Caco-2 (cell line): ENCODE measurements at regions not wholly inside any gene's neighbourhood (a gene's known extent, or its start where the extent isn't known, plus 50 kb on each side); places are given as distances from the start of the nearest gene placed in this dataset.

Source experiments
- BruUV-seq: library from RNA; stranded (reverse); fragments of 400-500 nt; replicated peaks from 2 replicates; lab custom pipeline; 2021; lab: Mats Ljungman, UMichigan
- CTCF ChIA-PET: fragments of 300-600 bp; sonication (Branson Sonifier 250); formaldehyde crosslinking; loops from one replicate; lab custom pipeline; 2022; ENCODE audit warnings: antibody characterized with exemption; lab: Charles Lee
- POLR2A ChIA-PET: fragments of 300-600 bp; sonication (Branson Sonifier 250); formaldehyde crosslinking; loops from one replicate; lab custom pipeline; 2022; ENCODE audit warnings: antibody characterized with exemption; lab: Charles Lee
- DNase-seq, 2 experiments: peaks; one replicate each; pipeline versions ENCODE4 v3.0.0 to v3.0.0-alpha.2; 2020 to 2022
- H3K27me3 ChIP-seq: replicated peaks from 2 replicates; pipeline ENCODE4 v1.6.0; 2011; ENCODE audit warnings: low read length; ENCODE audit not compliant: control insufficient read depth, insufficient read depth
- H3K36me3 ChIP-seq: 2 replicates; pipeline ENCODE4 v1.5.1; 2011; ENCODE audit warnings: low read length; ENCODE audit not compliant: control insufficient read depth, insufficient read depth
- H3K4me1 ChIP-seq: fragments of 250-450 bp; sonication (Bioruptor Pico); 2 replicates; pipeline ENCODE4 v1.5.1; 2020; ENCODE audit warnings: mild to moderate bottlenecking
- H3K4me3 ChIP-seq: 2 replicates; pipeline ENCODE4 v1.5.1; 2011; ENCODE audit warnings: low read depth, mild to moderate bottlenecking, control low read depth, low read length
- H3K9me3 ChIP-seq: fragments of 250-450 bp; sonication (Bioruptor Pico); 2 replicates; pipeline ENCODE4 v1.5.1; 2020; ENCODE audit warnings: mild to moderate bottlenecking, moderate library complexity
- H3K27ac Mint-ChIP-seq: one replicate; pipeline ENCODE4 v1.8.0; 2022; ENCODE audit warnings: mixed read lengths; ENCODE audit not compliant: unreplicated experiment
- H3K27me3 Mint-ChIP-seq: one replicate; pipeline ENCODE4 v1.8.0; 2022; ENCODE audit warnings: mixed read lengths; ENCODE audit not compliant: insufficient read depth, unreplicated experiment
- H3K36me3 Mint-ChIP-seq: one replicate; pipeline ENCODE4 v1.8.0; 2022; ENCODE audit warnings: mild to moderate bottlenecking, mixed read lengths; ENCODE audit not compliant: insufficient read depth, unreplicated experiment
- H3K4me1 Mint-ChIP-seq: one replicate; pipeline ENCODE4 v1.8.0; 2022; ENCODE audit warnings: low read depth, mixed read lengths; ENCODE audit not compliant: unreplicated experiment
- H3K4me3 Mint-ChIP-seq: one replicate; pipeline ENCODE4 v1.8.0; 2022; ENCODE audit warnings: mild to moderate bottlenecking, moderate library complexity, mixed read lengths; ENCODE audit not compliant: unreplicated experiment
- H3K9me3 Mint-ChIP-seq: one replicate; pipeline ENCODE4 v1.8.0; 2022; ENCODE audit warnings: mixed read lengths; ENCODE audit not compliant: unreplicated experiment
- intact Hi-C: fragments of 100-400 bp; cut with micrococcal nuclease; formaldehyde crosslinking; loops from one replicate; pipeline ENCODE4 v1.10.0; 2022; ENCODE audit not compliant: unreplicated experiment
- TF ChIP-seq, protein P1 (sequence below), 2 experiments: fragments of 200-600 bp in 1 of 2; IDR thresholded peaks; 1 replicate in 1 of 2; 2 replicates in 1 of 2; pipeline versions ENCODE4 v1.5.1 to v1.8.0; 2011 to 2022; ENCODE audit warnings: antibody characterized with exemption in 1 of 2, control low read depth in 1 of 2, inconsistent platforms in 1 of 2, low read depth in 1 of 2, low read length in 1 of 2, mild to moderate bottlenecking in 1 of 2, moderate library complexity in 1 of 2; ENCODE audit not compliant: insufficient read depth in 1 of 2, severe bottlenecking in 1 of 2, unreplicated experiment in 1 of 2

DNA sequence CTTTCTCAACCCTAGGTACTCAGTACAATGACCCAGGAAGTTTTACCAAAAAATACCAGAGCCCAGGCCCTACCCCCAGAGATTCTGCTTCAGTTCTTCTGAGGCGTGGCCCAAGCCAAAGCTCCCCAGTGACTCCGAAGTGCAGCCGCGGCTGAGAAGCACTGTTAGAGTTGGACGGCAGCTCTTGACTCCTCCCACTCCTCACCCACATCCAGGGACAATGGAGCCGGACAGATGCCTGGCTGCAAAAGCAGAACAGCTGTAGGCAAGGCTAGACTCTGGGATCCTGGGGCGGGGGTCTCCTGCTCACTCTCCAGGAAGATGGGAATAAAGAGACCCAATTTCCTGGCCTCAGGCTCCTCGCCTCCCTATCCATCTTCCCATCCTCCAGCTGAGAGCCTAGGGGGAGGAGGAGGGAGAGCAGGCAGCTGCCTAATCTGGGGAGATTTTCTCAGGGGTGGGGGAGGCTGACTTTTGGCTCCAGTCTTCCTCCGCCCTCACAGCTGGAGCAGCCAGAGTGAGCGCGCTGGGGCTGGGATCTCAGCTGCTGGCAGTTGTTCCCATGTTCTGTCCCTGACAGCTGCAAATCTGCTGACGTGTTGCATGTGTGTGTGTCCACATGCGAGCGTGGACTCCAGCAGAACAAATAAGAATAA lies 223.8 kb downstream of the OPA1 start:
- POLR2A ChIA-PET: interaction anchor here (0.8 to 1.6 kb wide), 6 partner anchors 26 to 318 kb away, joined by 3 to 17 read pairs (median 4); no protein-coding TSS in a partner anchor
- peak; percentile 83 to 88 for DNase-seq

GRCh38 chr3:193819117-193820010 lies 226.4 kb downstream of the OPA1 start:
- H3K27me3 Mint-ChIP-seq: no peaks in the 10 kb centered on the region
- Histone ChIP-seq H3K4me3 (no peak overlapping the region), H3K27me3 (no peaks in the 10 kb centered on the region), H3K4me1 (peaks cover 33% of the 10 kb centered on the region), H3K36me3 (no peaks in the 10 kb centered on the region), H3K9me3 (no peaks in the 10 kb centered on the region)
- peak overlapping the region; percentile 63 for H3K27ac Mint-ChIP-seq
- CTCF ChIA-PET: no interaction called here
- peaks cover 14% of the 10 kb centered on the region for H3K9me3 Mint-ChIP-seq
- H3K36me3 Mint-ChIP-seq: no peaks in the 10 kb centered on the region
- DNase-seq: no peak
- TF ChIP-seq, protein P1, sequence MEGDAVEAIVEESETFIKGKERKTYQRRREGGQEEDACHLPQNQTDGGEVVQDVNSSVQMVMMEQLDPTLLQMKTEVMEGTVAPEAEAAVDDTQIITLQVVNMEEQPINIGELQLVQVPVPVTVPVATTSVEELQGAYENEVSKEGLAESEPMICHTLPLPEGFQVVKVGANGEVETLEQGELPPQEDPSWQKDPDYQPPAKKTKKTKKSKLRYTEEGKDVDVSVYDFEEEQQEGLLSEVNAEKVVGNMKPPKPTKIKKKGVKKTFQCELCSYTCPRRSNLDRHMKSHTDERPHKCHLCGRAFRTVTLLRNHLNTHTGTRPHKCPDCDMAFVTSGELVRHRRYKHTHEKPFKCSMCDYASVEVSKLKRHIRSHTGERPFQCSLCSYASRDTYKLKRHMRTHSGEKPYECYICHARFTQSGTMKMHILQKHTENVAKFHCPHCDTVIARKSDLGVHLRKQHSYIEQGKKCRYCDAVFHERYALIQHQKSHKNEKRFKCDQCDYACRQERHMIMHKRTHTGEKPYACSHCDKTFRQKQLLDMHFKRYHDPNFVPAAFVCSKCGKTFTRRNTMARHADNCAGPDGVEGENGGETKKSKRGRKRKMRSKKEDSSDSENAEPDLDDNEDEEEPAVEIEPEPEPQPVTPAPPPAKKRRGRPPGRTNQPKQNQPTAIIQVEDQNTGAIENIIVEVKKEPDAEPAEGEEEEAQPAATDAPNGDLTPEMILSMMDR (IDR thresholded peaks at IDR 0.05; ENCODE audit: insufficient read depth in 1 of 2, low read depth in 1 of 2, low read length in 1 of 2, severe bottlenecking in 1 of 2, unreplicated experiment in 1 of 2): no peak
- BruUV-seq: no TSS peak
- peaks cover 33% of the 10 kb centered on the region for H3K4me1 Mint-ChIP-seq
- intact Hi-C loops: no loop called here
- no peak overlapping the region for H3K4me3 Mint-ChIP-seq
- POLR2A ChIA-PET: no interaction called here

More for the DNA sequence above, 223.8 kb downstream of the OPA1 start:
- Mint-ChIP-seq H3K36me3 (peaks cover 14% of the 10 kb centered on the region), H3K27me3 (no peaks in the 10 kb centered on the region), H3K4me3 (peak overlapping the region; percentile 46), H3K9me3 (no peaks in the 10 kb centered on the region), H3K27ac (peak overlapping the region; percentile 45), H3K4me1 (peaks cover 43% of the 10 kb centered on the region)
- no TSS peak for BruUV-seq
- TF ChIP-seq, protein P1 (IDR thresholded peaks at IDR 0.05; ENCODE audit: insufficient read depth in 1 of 2, low read depth in 1 of 2, low read length in 1 of 2, severe bottlenecking in 1 of 2, unreplicated experiment in 1 of 2): no peak
- Histone ChIP-seq H3K4me3 (peak overlapping the region; percentile 9), H3K9me3 (no peaks in the 10 kb centered on the region), H3K27me3 (no peaks in the 10 kb centered on the region), H3K4me1 (peaks cover 54% of the 10 kb centered on the region), H3K36me3 (no peaks in the 10 kb centered on the region)
- CTCF ChIA-PET: interaction anchor here (0.6 to 1.2 kb wide), 7 partner anchors 25 to 499 kb away, joined by 3 to 9 read pairs (median 4); no protein-coding TSS in a partner anchor
- intact Hi-C loops: no loop called here

GRCh38 chr3:193821151-193821668 lies 228.2 kb downstream of the OPA1 start:
- H3K27ac Mint-ChIP-seq: no peak overlapping the region
- H3K9me3 ChIP-seq: no peaks in the 10 kb centered on the region
- ChIA-PET POLR2A (no interaction called here), CTCF (no interaction called here)
- H3K36me3 ChIP-seq: no peaks in the 10 kb centered on the region
- peaks cover 26% of the 10 kb centered on the region for H3K4me1 ChIP-seq
- intact Hi-C loops: no loop called here
- no peak for DNase-seq
- H3K9me3 Mint-ChIP-seq: peaks cover 20% of the 10 kb centered on the region
- H3K4me1 Mint-ChIP-seq: peaks cover 40% of the 10 kb centered on the region
- H3K4me3 Mint-ChIP-seq: no peak overlapping the region
- H3K27me3 Mint-ChIP-seq: no peaks in the 10 kb centered on the region
- no TSS peak for BruUV-seq
- TF ChIP-seq, protein P1 (IDR thresholded peaks at IDR 0.05; ENCODE audit: insufficient read depth in 1 of 2, low read depth in 1 of 2, low read length in 1 of 2, severe bottlenecking in 1 of 2, unreplicated experiment in 1 of 2): no peak
- H3K27me3 ChIP-seq: no peaks in the 10 kb centered on the region
- no peak overlapping the region for H3K4me3 ChIP-seq
- H3K36me3 Mint-ChIP-seq: no peaks in the 10 kb centered on the region
